Right lung (tissue), 2 donors: ENCODE measurements at regions not wholly inside any gene's neighbourhood (a gene's known extent, or its start where the extent isn't known, plus 50 kb on each side); places are given as distances from the start of the nearest gene placed in this dataset.
"Not testable (repeated sequence)": the region's sequence is repeated elsewhere in the genome, so short reads cannot be mapped to it uniquely, and the experiment has no call there.

Source experiments
- DNase-seq, 2 donors: peaks; one replicate each; pipeline ENCODE4 v3.0.0-alpha.2; 2013

DNA sequence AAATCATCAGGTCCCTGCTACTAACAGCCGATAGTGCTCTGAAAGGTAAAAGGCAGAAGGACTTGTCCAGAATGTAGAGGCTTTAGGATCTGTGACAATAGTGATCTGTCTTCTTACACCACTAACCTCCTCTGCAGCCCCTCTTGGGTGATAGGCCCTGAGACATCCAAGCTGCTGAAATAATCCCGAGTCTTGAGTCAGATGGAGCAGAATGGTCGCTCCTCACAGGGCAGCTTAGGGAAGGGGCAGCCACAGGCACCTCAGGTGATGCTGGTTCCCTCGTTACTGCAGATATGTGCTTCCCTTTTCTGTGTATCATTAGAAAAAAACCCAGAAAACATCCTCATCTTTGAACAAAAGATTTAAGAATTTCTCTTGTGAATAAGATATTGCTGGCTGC, 157.1 kb upstream of the DLX2 start:
- DNase-seq = no peak

DNA sequence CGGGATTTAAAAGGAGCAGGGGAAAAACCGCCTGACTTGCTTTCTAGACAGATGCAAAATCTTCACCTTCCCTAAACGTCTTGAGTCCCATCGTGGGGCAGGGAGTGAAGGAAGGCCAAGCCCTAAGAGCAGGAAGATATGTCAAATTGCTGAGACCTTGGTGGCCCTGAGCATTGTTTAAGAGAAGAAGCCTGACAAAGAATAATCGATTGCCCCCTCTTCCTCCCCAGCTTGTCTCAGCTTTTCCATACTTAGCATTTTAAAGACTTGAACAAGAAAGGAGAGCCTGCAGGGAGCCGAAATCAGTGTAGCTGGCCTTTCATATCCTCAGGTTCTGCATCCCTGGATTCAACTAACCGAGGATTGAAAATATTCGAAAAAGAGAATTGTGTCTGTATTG, 157.6 kb upstream of the DLX2 start:
- no peak for DNase-seq

DNA sequence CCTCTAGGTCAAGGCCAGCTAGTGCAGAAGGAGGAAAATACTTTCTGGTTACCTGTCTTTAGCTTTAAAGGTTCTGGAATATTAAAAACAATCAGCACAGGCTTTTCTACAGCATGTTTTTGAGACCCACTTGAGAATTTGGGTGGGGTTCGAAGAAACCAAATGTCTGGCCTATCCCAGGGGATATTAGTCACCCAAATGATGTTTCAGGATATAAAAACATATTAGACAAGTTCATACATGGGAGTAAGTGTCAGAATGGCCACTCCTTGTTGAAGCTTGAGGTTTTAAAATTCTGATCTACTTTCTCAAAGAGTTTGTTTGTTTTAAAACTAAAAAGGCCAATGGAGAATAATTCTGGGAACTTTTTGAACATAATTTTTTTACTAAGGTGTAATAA, 158.6 kb upstream of the DLX2 start:
- no peak for DNase-seq

DNA sequence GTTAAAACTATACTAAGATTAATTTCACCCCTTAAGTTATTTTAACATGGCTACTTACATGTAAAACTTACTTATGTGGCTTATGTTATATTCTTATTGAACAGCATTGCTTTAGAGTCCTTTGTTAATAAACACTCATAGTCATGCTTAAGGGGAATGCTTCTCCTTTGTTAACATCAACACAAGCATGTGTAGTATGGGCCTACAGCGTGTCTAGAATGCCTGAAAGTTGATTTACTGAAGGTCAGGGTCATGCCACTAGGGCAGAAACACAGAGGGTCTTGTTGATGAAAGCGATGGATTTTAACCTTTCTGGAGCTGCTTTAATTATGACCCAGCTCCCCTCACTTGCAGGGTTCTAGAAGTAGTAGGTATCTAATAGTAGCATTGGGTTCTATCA, 159.8 kb upstream of the DLX2 start:
- DNase-seq = no peak

DNA sequence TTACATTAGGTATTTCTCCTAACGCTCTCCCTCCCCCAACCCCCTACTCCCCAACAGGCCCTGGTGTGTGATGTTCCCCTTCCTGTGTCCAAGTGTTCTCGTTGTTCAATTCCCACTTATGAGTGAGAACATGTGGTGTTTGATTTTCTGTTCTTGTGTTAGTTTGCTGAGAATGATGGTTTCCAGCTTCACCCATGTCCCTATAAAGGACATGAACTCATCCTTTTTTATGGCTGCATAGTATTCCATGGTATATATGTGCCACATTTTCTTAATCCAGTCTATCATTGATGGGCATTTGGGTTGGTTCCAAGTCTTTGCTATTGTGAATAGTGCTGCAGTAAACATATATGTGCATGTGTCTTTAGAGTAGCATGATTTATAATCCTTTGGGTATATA, 162.1 kb upstream of the DLX2 start:
- DNase-seq = not testable (repeated sequence)

DNA sequence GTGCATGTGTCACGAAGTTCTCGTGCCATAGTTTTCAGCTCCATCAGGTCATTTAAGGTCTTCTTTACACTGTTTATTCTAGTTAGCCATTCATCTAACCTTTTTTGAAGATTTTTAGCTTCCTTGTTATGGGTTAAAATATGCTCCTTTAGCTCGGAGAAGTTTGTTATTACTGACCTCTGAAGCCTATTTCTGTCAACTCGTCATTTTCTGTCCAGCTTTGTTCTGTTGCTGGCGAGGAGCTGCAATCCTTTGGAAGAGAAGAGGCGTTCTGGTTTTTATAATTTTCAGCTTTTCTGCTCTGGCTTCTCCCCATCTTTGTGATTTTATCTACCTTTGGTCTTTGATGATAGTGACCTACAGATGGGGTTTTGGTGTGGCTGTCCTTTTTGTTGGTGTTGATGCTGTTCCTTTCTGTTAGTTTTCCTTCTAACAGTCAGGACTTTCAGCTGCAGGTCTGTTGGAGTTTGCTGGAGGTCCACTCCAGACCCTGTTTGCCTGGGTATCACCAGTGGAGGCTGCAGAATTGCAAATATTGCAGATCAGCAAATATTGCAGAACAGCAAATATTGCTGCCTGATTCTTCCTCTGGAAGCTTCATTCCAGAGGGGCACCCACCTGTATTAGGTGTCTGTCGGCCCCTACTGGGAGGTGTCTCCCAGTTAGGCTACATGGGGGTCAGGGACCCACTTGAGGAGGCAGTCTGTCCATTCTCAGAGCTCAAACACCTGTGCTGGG, 157.7 kb upstream of the ITGA6 start:
- not testable (repeated sequence) for DNase-seq

DNA sequence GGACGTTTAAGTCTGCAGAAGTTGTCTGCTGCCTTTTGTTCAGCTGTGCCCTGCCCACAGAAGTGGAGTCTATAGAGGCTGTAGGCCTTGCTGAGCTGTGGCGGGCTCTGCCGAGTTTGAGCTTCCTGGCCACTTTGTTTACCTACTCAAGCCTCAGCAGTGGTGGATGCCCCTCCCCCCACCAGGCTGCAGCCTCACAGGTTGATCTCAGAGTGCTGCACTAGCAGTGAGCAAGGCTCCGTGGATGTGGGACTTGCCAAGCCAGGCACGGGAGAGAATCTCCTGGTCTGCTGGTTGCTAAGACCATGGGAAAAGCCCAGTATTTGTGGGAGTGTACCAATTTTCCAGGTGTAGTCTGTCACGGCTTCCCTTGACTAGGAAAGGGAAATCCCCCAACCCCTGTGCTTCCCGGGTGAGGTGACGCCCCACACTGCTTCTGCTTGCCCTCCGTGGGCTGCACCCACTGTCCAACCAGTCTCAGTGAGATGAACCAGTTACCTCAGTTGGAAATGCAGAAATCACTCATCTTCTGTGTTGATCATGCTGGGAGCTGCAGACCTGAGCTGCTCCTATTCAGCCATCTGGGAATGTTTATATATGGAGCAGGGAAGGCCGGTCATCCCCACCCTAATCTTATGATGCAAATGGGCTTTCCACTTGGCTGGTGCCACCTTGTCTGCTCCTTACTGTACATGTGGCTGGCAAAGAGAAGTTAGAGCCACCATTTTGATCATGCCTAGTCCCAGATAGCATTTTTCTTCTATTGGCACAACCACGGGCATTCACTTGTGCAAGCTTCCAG, 156.9 kb upstream of the ITGA6 start:
- DNase-seq = no peak

DNA sequence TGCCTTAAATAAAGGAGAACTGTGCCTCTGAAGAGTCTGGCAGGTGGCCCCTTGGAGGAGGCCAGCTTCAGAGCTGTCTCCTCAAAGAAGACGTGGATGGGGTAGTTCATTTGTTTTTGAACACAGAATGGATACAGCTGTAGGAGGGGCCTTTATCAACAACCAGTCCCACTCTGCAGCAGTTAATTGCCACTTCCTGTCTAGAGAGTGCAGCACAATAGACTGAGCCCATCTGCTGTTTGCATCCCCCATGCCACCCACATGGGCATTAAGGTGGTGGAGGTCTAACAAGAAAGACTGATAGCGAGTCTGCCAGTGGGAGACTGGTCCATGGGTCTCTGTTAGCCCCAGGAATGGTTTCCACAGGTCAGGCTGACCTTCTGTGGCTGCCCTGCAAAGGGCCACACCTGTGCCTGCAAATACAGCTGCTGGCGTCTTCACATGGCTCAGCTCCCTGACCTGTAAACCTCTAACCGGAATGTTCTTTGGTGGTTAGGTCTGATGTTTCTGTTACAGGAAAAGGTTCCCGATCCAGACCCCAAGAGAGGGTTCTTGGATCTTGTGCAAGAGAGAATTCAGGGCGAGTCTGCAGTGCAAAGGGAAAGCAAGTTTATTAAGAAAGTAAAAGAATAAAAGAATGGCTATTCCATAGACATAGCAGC, 153.3 kb upstream of the ITGA6 start:
- DNase-seq = no peak

DNA sequence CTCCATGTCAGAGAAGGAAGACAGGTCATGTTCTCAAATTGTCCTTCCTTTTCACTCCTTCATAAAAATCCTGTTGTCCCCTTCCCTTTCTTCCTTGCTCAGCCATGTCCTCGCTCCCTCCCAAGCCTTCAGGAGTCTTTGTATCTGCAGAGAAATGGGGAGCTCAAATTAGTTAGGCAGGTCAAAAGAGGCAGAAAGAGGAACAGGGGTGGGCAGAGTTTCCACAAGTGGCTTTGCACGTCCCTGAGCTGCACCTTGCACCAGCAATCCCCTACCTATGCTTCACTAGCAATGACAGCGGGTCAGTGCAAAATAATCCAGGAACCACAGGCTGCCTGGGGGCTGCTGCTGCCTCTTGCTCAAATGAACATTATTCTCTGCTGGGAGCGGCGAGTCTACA, 152.1 kb upstream of the ITGA6 start:
- no peak for DNase-seq

DNA sequence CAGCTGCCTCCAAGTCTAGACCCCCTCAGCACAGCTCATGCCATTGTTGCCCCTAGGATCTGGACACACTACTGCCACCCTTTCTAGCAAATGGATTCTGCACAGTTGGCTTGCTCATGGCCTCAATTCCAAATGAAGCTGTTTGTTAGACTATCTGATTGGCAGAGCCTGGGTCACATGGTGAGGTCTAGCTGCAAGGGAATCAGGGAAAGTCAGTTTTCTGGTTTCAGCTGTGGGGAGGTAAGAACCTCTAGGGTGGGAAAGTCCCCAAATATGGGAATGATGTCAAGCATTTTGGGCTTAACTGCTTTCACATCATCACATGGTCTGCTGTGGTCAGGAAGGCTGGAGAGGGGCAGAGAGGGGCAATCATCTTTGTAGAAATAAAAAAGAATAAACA, 150.4 kb upstream of the ITGA6 start:
- DNase-seq = no peak

DNA sequence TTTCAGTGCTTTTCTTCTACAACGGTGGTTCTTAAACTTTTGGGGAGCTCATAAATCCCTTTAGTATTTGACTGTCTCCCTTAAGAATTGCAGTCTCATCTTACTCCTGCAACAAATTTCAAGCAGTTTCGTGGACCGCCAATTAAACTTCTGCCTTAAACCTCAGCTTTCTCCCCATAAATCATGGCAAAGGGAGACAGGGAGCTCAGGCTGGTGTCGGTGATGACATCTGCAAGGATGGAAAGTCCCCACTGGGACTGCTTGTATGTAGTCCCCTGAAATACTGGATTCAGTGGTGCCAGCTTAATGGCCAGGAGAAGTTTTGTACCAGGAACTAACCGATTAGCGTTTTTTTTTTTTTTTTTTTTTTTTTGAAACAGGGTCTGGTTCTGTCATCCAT, 148.7 kb upstream of the ITGA6 start:
- no peak for DNase-seq

DNA sequence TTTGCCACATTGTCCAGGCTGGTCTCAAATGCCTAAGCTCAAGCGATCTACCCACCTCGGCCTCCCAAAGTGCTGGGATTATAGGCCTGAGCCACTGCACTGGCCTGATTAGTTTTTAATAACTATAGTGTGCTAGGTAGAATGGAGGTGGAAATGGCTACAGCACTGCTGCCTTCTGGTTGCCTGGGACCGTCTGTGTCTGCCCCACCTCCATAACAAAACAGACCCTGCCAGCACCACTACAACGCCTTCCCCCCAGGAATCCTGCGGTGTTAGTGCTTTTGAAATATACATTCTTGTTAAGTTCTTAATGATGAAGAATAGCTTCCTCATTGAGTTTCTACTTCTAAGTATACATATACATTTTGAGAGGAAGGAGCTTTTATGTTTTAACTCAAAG, 148.2 kb upstream of the ITGA6 start:
- no peak for DNase-seq

DNA sequence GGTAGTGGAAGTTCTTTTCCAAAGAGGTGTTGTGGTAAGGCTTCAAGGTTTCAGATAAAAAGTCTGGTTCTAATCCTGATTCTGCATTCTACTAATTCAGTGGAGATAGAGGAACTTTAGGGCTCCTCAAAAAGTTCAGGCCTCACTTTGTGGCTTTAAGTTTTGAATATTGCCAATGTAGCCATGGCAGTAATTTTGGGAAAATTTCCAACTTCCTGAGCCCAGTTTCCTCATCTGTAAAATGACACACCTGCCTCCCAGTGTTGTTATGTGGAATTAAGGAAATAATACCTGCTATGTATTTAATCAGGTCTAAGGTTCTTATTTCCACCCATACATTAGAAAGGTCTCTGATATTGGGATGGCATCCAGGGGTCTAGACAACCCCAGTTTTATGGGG, 147.6 kb upstream of the ITGA6 start:
- DNase-seq = no peak

DNA sequence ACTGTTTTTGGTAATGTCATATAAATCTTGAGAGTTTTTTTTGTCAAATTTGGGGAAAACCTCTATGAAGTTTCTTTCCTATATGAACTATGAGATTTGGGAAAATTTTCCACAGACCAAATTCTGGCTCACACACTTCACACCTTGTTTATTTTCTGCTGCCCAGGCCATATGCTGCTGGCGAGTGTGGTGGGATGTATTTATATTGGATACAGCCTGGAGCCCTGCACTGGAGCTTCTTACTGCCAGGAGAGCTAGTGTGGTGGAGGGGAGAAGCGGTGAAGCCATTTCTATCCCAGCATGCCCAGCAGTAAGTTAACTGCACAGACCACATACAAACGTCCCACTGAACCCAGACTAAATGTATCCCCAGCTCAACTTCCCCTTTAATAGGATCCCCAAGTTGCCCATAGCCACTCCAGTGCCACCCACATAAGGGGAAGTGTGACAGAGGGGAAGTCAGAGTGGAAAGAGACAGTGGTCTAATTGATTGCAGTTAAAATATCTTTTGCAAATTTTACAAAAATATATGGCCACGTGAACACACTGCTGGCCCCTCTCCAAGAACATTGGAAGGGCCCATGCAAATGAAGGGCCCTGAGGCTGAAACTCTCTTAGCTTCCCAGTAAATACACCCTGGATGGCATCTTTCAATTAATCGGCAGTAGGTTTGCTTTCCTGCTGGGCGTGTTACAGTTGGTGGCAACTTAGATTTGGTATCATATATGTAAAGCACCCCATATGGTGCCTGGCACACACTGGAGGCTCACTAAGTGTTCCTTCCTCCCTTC, 146.6 kb upstream of the ITGA6 start:
- no peak for DNase-seq

DNA sequence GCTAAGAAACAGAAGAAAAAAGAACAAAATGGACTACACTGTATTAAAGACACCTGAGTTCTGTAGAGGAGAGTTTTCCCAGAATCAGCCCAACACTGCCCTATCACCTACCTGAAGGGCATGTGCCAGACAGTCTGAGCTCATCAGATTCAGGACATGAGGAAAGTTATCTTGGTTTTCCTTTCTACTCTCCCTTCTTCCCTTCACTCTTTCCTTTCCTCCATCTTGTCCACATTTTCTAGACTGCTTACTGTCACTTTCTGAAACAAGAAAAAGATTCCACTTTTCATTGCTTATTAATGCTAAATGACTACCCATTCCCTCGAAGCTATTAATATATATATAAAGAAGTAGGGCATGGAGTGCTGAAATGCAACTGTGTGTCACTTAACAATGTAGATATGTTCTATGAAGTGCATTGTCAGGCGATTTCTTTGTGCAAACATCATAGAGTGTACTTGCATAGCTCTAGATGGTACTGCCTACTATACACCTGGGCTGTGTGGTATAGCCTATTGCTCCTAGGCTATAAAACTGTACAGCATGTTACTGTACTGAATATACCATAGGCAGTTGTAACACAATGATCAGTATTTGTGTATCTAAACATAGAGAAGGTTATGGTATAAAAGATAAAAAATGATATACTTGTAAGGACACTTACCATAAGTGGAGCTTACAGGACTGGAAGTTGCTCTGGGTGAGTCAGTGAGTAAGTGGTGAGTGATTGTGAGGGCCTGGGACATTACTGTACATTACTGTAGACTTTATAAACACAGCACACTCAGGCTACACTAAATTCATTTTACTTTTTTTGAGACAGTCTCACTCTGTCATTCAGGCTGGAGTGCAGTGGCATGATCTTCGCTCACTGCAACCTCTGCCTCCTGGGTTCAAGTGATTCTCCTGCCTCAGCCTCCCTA, 145.5 kb upstream of the ITGA6 start:
- no peak for DNase-seq

DNA sequence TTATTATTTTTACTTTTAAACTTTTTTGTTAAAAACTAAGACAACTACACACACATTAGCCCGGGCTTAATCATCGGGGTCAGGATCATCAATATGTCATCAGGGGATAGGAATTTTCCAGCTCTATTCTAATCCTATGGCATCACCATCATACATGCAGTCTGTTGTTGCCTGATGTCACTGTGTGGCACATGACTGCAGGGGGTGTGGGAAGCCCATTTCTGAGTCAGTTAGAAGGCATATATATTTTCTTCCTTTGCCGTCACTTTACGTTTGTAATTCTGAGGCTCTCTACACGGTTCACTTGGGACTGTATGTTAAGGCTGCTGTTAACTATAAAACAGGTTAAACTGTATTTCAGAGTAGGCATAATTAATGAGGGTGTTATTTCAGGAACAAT, 144.4 kb upstream of the ITGA6 start:
- DNase-seq = no peak

DNA sequence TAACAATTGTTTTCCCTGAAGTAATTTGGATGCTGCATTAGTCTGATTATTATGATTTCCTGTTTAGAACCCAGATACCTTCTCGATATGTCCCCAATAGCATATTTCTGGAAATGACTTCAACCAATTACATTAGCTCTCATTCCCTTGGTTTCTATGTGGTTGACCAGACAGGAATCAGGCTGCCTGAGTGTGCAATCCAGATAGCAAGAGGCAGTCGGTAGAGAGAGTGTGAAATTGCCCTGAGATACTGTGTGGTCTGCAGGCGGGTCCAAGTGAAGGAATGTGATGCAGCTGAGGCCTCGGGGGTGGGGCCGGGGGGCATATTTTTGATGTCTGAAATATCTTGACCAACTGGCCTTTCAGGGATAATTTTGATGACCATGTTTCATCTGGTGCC, 143.9 kb upstream of the ITGA6 start:
- DNase-seq = no peak

DNA sequence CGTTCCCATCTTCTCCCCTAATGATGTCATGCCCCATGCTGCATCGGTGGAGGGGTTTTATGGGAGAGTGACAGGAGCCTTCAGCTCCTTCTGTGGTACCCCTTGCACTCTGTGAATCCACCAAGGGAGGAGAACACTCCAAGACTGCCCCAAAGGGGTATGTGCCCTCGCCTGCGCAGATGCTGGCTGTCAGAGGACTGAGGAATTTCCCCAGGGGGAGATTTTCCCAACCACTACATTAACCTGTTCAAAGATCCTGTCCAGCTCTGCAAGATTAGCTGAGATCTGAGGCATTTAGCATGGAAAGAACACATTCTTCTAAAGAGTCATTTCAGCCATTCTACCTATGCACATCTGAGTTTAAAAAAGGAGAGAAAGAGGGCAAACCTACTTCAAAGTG, 143.2 kb upstream of the ITGA6 start:
- DNase-seq = no peak

DNA sequence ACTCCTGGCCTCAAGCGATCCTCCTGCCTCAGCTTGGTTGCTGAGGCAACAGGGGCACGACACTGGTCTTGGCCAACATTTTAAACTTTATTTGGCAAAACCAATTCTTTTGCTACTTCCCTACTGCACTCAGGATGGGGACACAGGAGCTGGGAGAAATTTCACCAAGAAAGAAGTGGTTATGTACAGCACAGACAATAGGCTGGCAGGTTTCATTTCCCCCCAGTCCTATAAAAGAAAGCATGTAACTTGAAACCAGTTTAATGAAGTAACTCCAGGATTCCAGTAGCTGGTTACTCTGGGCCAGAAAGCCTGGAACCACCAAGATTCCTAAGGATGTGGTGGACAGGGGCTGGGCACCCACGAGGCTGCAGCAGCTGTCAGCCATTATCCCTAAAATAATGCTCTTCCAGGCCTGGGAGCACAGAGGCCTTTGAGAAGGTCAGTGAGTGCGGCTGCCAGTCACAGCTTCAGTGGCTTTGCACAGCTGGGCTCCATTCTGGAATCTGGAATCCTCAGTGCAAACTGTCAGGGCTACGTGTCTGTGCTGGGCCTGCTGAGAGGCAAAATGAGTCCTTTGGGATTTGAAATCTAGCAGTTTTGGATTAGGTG, 142.3 kb upstream of the ITGA6 start:
- no peak for DNase-seq

DNA sequence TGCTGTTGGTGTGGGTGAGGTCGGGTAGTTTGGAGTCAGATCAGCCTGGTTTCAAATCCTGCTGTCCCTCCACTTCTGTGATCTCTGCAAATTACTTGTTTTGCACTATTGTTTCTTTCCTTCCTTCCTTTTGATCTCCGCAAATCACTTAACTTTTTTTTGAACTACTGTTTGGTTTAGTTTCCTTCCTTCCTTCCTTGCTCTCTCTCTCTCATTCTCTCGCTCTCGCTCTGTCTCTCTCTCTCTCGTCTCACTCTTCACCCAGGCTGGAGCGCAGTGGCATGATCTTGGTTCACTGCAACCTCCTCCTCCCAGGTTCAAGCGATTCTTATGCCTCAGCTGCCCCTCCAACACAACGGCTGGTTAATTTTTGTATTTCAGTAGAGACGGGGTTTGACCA, 141.6 kb upstream of the ITGA6 start:
- no peak for DNase-seq

DNA sequence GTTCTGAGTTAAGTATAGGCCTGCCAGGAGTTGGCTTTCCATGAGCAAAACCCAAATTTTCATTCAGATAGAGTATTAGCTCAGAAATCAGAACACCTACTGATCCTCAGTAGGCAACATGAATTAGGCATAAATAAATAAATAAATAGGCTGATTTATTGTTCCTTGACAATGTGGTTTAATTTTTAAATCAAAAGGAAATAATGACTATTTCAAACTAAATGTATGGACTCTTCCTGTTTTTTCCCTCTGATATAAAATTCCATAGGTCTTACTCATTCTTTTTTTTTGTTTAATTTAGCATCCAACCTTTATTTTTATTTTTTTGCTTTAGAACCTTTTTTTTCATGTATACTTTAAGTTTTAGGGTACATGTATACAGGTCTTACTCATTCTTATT, 140.2 kb upstream of the ITGA6 start:
- DNase-seq = no peak
